ENCODE measurements at regions not wholly inside any gene's neighbourhood (a gene's known extent, or its start where the extent isn't known, plus 50 kb on each side); places are given as distances from the start of the nearest gene placed in this dataset.

- TF ChIP-seq CTCF (IDR thresholded peaks at IDR 0.05) (no peak), POLR2AphosphoS5 (IDR thresholded peaks at IDR 0.05; ENCODE audit: insufficient read depth in 1 of 2, low read depth in 1 of 2) (no peak), POLR2A (IDR thresholded peaks at IDR 0.05) (no peak)
Measured at GRCh38 chr1:213409971-213410370, 358.9 kb downstream of the RPS6KC1 start.
